MM.1S (cell line): ENCODE measurements at regions not wholly inside any gene's neighbourhood (a gene's known extent, or its start where the extent isn't known, plus 50 kb on each side); places are given as distances from the start of the nearest gene placed in this dataset.

ENCODE experiments used
- EZH2 ChIP-seq: fragments of 300-600 bp; sonication (generic); optimal IDR thresholded peaks from 2 replicates; pipeline ENCODE3; 2017; ENCODE audit warnings: low read depth, mild to moderate bottlenecking, antibody characterized with exemption, low read length, mixed read lengths
- TF ChIP-seq, protein P1 (sequence below): fragments of 300-600 bp; sonication (generic); IDR thresholded peaks from 2 replicates; pipeline ENCODE4 v1.5.1; 2016; ENCODE audit warnings: antibody characterized with exemption, low read length, mixed read lengths

DNA sequence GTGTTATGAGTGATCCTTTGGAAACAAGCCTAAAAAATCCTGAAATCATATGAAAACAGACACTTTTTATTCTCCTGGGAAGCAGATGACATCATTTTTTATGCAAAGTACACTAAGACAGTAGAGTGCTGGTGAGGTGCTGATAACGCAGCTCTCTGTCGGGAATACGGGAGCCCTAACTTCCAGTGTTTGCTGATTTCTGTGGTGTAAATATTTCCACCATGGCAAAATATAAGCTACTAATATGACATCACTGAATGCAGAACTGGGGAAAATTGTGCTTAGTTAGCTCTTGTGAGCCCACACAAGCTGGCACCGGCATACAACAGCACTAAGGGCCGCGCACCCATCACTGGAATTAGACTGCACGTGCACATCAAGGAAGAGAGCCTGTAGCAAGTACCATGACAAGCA is 82.6 kb downstream of the FAM76B start:
- TF ChIP-seq EZH2, result no peak
- TF ChIP-seq, protein P1, sequence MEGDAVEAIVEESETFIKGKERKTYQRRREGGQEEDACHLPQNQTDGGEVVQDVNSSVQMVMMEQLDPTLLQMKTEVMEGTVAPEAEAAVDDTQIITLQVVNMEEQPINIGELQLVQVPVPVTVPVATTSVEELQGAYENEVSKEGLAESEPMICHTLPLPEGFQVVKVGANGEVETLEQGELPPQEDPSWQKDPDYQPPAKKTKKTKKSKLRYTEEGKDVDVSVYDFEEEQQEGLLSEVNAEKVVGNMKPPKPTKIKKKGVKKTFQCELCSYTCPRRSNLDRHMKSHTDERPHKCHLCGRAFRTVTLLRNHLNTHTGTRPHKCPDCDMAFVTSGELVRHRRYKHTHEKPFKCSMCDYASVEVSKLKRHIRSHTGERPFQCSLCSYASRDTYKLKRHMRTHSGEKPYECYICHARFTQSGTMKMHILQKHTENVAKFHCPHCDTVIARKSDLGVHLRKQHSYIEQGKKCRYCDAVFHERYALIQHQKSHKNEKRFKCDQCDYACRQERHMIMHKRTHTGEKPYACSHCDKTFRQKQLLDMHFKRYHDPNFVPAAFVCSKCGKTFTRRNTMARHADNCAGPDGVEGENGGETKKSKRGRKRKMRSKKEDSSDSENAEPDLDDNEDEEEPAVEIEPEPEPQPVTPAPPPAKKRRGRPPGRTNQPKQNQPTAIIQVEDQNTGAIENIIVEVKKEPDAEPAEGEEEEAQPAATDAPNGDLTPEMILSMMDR, result no peak
